ENCODE measurements at regions not wholly inside any gene's neighbourhood (a gene's known extent, or its start where the extent isn't known, plus 50 kb on each side); places are given as distances from the start of the nearest gene placed in this dataset.

- TF ChIP-seq ZNF431 (CRISPR knock-in tag; IDR thresholded peaks at IDR 0.05) (no peak), YY1 (IDR thresholded peaks at IDR 0.05; ENCODE audit: borderline replicate concordance in 1 of 3, control insufficient read depth in 1 of 3, extremely low read depth in 1 of 3, insufficient read depth in 3 of 3, insufficient read length in 1 of 3, insufficient replicate concordance in 2 of 3, low read depth in 1 of 3, low read length in 2 of 3) (no peak), TEAD1 (CRISPR knock-in tag; IDR thresholded peaks at IDR 0.05) (no peak), ELK1 (CRISPR knock-in tag; IDR thresholded peaks at IDR 0.05) (no peak), ZNF311 (CRISPR knock-in tag; IDR thresholded peaks at IDR 0.05) (no peak), KLF13 (tag; IDR thresholded peaks at IDR 0.05; ENCODE audit: borderline replicate concordance, low read depth) (no peak), NR2C1 (IDR thresholded peaks at IDR 0.05) (no peak), NR2C1 (tag; IDR thresholded peaks at IDR 0.05) (no peak), POU5F1 (IDR thresholded peaks at IDR 0.05; ENCODE audit: borderline replicate concordance, low read depth, low read length, partially characterized antibody) (no peak), ETV6 (IDR thresholded peaks at IDR 0.05; ENCODE audit: borderline replicate concordance in 1 of 2, low read depth in 2 of 2, low read length in 1 of 2) (no peak), ETV6 (CRISPR knock-in tag; IDR thresholded peaks at IDR 0.05; ENCODE audit: borderline replicate concordance) (no peak), CREB1 (IDR thresholded peaks at IDR 0.05) (no peak), CREB1 (CRISPR knock-in tag; IDR thresholded peaks at IDR 0.05) (no peak), ZNF316 (IDR thresholded peaks at IDR 0.05) (no peak), ZFP91 (CRISPR knock-in tag; IDR thresholded peaks at IDR 0.05) (no peak), KDM1A (IDR thresholded peaks at IDR 0.05) (peak in 1 of 2 experiments; percentile 13; a peak in 1 of 4 replicates), PCBP1 (IDR thresholded peaks at IDR 0.05; ENCODE audit: low read depth, low read length, poor library complexity, severe bottlenecking) (no peak), VEZF1 (CRISPR knock-in tag; IDR thresholded peaks at IDR 0.05) (no peak), MBD1 (CRISPR knock-in tag; IDR thresholded peaks at IDR 0.05) (no peak), PHB (CRISPR knock-in tag; IDR thresholded peaks at IDR 0.05) (no peak)
Measured at GRCh38 chr6:115830895-115831294, 229.8 kb downstream of the FRK start (continued).

All from K562 (cell line).